A549 (cell line): ENCODE measurements at regions not wholly inside any gene's neighbourhood (a gene's known extent, or its start where the extent isn't known, plus 50 kb on each side); places are given as distances from the start of the nearest gene placed in this dataset.
"Not testable (repeated sequence)": the region's sequence is repeated elsewhere in the genome, so short reads cannot be mapped to it uniquely, and the experiment has no call there.

Experiments
- ATAC-seq, 2 experiments: fragments of 200-7000 bp in 1 of 2; fragments of >200 bp in 1 of 2; cut with Nextera tagmentation in 1 of 2; cut with Tn5 transposase in 1 of 2; 3 replicates each; pipeline versions ENCODE4 v1.8.0 to v1.9.1; 2018 to 2020; ENCODE audit warnings: mild to moderate bottlenecking in 1 of 2, moderate library complexity in 1 of 2
- CTCF ChIA-PET: fragments of 300-600 bp; sonication (Branson Sonifier 250); formaldehyde crosslinking; extraction: SDS; loops from one replicate; lab custom pipeline; 2021; ENCODE audit warnings: antibody characterized with exemption, inconsistent platforms; lab: Yijun Ruan, JAX
- POLR2A ChIA-PET: fragments of 350-600 bp; formaldehyde crosslinking; extraction: SDS; loops from one replicate; lab custom pipeline; 2021; ENCODE audit warnings: antibody characterized with exemption, inconsistent platforms; lab: Yijun Ruan, JAX
- DNase-seq, 2 experiments: peaks; one replicate each; pipeline versions ENCODE4 v3.0.0 to v3.0.0-alpha.2; 2011 to 2016; ENCODE audit warnings: low read depth in 1 of 2, low spot score in 1 of 2
- FAIRE-seq: peaks from 2 replicates; lab custom pipeline; 2011; peaks lifted over from hg19 to GRCh38; lab: Jason Lieb, UNC
- H3K27ac ChIP-seq, 2 experiments: fragments of >200 bp; sonication (Bioruptor Twin); formaldehyde crosslinking; 3 replicates each; pipeline ENCODE4 v1.5.1; 2016 to 2017
- H3K4me1 ChIP-seq: fragments of >200 bp; sonication (Bioruptor Twin); formaldehyde crosslinking; 3 replicates; pipeline ENCODE4 v1.6.1; 2016
- H3K4me2 ChIP-seq: fragments of >200 bp; sonication (Bioruptor Twin); formaldehyde crosslinking; 3 replicates; pipeline ENCODE4 v1.6.1; 2016
- H3K4me3 ChIP-seq: fragments of >200 bp; sonication (Bioruptor Twin); formaldehyde crosslinking; 3 replicates; pipeline ENCODE4 v1.5.1; 2016
- H3K9me3 ChIP-seq: fragments of >200 bp; sonication (Bioruptor Twin); formaldehyde crosslinking; 3 replicates; pipeline ENCODE4 v1.6.1; 2016
- CEBPB ChIP-seq, 2 experiments: fragments of >200 bp in 1 of 2; sonication (Bioruptor Twin) in 1 of 2; formaldehyde crosslinking in 1 of 2; IDR thresholded peaks; 2 replicates each; pipeline ENCODE4 v1.6.1; 2012 to 2016
- CHD4 ChIP-seq: fragments of 200-600 bp; sonication (generic); IDR thresholded peaks from 2 replicates; pipeline ENCODE4 v1.6.1; 2016; ENCODE audit warnings: antibody characterized with exemption, mild to moderate bottlenecking, borderline replicate concordance
- EHF ChIP-seq: fragments of 250-450 bp; sonication (Bioruptor Pico); IDR thresholded peaks from 2 replicates; pipeline ENCODE4 v1.5.0; 2020; ENCODE audit warnings: mild to moderate bottlenecking
- EP300 ChIP-seq, 2 experiments: fragments of >200 bp; sonication (Bioruptor Twin); formaldehyde crosslinking; IDR thresholded peaks; 2 replicates in 1 of 2; 3 replicates in 1 of 2; pipeline ENCODE4 v1.6.1; 2016 to 2017
- FOSB ChIP-seq: fragments of 250-450 bp; sonication (Bioruptor Pico); IDR thresholded peaks from 2 replicates; pipeline ENCODE4 v1.5.0; 2020; ENCODE audit warnings: mild to moderate bottlenecking, moderate library complexity
- HEYL ChIP-seq: fragments of 250-450 bp; sonication (Bioruptor Pico); IDR thresholded peaks from 2 replicates; pipeline ENCODE4 v1.8.0; 2021; ENCODE audit warnings: mild to moderate bottlenecking, moderate library complexity
- MAX ChIP-seq: IDR thresholded peaks from 2 replicates; pipeline ENCODE4 v1.6.1; 2012
- NPAS2 ChIP-seq: fragments of 250-450 bp; sonication (Bioruptor Pico); IDR thresholded peaks from 2 replicates; pipeline ENCODE4 v1.8.0; 2022; ENCODE audit warnings: mild to moderate bottlenecking, moderate library complexity, borderline replicate concordance
- PHF8 ChIP-seq: fragments of 200-600 bp; sonication (generic); IDR thresholded peaks from 2 replicates; pipeline ENCODE4 v1.6.1; 2016; ENCODE audit warnings: low read depth, mild to moderate bottlenecking, antibody characterized with exemption, moderate library complexity, borderline replicate concordance
- REST ChIP-seq: fragments of 200-600 bp; sonication (generic); IDR thresholded peaks from 2 replicates; pipeline ENCODE4 v1.6.1; 2016; ENCODE audit warnings: antibody characterized with exemption, mild to moderate bottlenecking, moderate library complexity
- RFX5 ChIP-seq: fragments of 450-650 bp; IDR thresholded peaks from 2 replicates; pipeline ENCODE4 v1.7.1; 2014; ENCODE audit warnings: antibody characterized with exemption, mild to moderate bottlenecking, moderate library complexity
- ZFP36 ChIP-seq: fragments of 450-650 bp; IDR thresholded peaks from 2 replicates; pipeline ENCODE4 v1.6.1; 2014; ENCODE audit warnings: borderline replicate concordance; ENCODE audit not compliant: partially characterized antibody
- ZNF302 ChIP-seq: fragments of 250-450 bp; sonication (Bioruptor Pico); IDR thresholded peaks from 2 replicates; pipeline ENCODE4 v1.9.0; 2021; ENCODE audit warnings: inconsistent platforms, mild to moderate bottlenecking, moderate library complexity
- WGBS: methylation state at CpG from one replicate; pipeline ENCODE4 v1.1.6; 2017; ENCODE audit errors: missing lambda C conversion rate; 5-methylcytosine and 5-hydroxymethylcytosine counted together
- TF ChIP-seq, protein P1 (sequence below): fragments of >200 bp; sonication (Bioruptor Twin); formaldehyde crosslinking; IDR thresholded peaks from 3 replicates; pipeline ENCODE4 v1.6.1; 2016

- TF ChIP-seq REST (no peak), ZFP36 (no peak), RFX5 (no peak)
- TF ChIP-seq, protein P1, sequence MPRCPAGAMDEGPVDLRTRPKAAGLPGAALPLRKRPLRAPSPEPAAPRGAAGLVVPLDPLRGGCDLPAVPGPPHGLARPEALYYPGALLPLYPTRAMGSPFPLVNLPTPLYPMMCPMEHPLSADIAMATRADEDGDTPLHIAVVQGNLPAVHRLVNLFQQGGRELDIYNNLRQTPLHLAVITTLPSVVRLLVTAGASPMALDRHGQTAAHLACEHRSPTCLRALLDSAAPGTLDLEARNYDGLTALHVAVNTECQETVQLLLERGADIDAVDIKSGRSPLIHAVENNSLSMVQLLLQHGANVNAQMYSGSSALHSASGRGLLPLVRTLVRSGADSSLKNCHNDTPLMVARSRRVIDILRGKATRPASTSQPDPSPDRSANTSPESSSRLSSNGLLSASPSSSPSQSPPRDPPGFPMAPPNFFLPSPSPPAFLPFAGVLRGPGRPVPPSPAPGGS: no peak
These were observed 517.7 kb upstream of the TBL1XR1 start (continued) for GRCh38 chr3:177714945-177715344.

DNA sequence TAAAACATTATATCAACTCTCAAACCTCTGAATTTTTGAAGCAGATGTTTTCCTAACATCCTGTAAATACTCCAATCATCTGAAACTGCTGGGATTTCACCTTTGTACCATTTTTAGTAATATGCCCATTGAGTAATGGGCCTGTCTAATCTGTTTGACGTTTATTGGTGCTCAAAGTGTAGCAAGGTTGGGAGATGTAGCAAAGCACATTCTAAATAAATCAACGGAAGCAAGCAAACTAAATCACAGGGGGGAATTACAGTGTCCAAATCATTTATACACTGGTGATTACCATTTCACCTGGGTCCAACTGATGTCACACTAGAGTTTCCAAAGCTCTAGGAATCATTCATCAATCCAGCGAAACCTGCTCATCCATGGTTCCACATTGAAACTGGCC lies 518.7 kb upstream of the TBL1XR1 start:
- no peak overlapping the region for H3K27ac ChIP-seq
- POLR2A ChIA-PET: no interaction called here

GRCh38 chr3:177720927-177721326 lies 523.6 kb upstream of the TBL1XR1 start:
- POLR2A ChIA-PET, H3K4me1 ChIP-seq: not testable (repeated sequence)

More for the DNA sequence above, 518.7 kb upstream of the TBL1XR1 start:
- DNase-seq (no peak), ATAC-seq (no peak), FAIRE-seq (no peak)
- TF ChIP-seq CEBPB (IDR thresholded peaks at IDR 0.05) (no peak), NPAS2 (CRISPR knock-in tag) (no peak), EP300 (IDR thresholded peaks at IDR 0.05) (no peak), ZNF302 (CRISPR knock-in tag) (no peak), CHD4 (no peak), HEYL (CRISPR knock-in tag) (no peak)
- no peak overlapping the region for H3K4me2 ChIP-seq
- CTCF ChIA-PET: no interaction called here
- WGBS: 85% methylated on average over 3 of the region's 3 CpGs
- no peaks in the 10 kb centered on the region for H3K9me3 ChIP-seq
- no peak overlapping the region for H3K4me3 ChIP-seq
- peaks cover 5% of the 10 kb centered on the region; the same call in 2 of the 3 replicates for H3K4me1 ChIP-seq

GRCh38 chr3:177721864-177722785 lies 524.8 kb upstream of the TBL1XR1 start:
- ATAC-seq (no peak), FAIRE-seq (no peak), DNase-seq (no peak)
- no peaks in the 10 kb centered on the region for H3K4me1 ChIP-seq
- H3K27ac ChIP-seq: no peak overlapping the region
- H3K4me3 ChIP-seq: no peak overlapping the region
- H3K4me2 ChIP-seq: no peak overlapping the region
- no peaks in the 10 kb centered on the region for H3K9me3 ChIP-seq
- ChIA-PET CTCF (no interaction called here), POLR2A (no interaction called here)
- TF ChIP-seq EHF (no peak), MAX (no peak), PHF8 (no peak), FOSB (CRISPR knock-in tag) (no peak)
- 65% methylated on average over 3 of the region's 3 CpGs for WGBS

More at GRCh38 chr3:177720927-177721326, 523.6 kb upstream of the TBL1XR1 start:
- H3K4me2 ChIP-seq, H3K4me3 ChIP-seq, CTCF ChIA-PET, H3K9me3 ChIP-seq, H3K27ac ChIP-seq, ATAC-seq, FAIRE-seq, DNase-seq: not testable (repeated sequence)
- 82% methylated on average over 2 of the region's 3 CpGs for WGBS
